IMR-90 (cell line): ENCODE measurements at regions not wholly inside any gene's neighbourhood (a gene's known extent, or its start where the extent isn't known, plus 50 kb on each side); places are given as distances from the start of the nearest gene placed in this dataset.

ENCODE experiments used
- ATAC-seq: fragments of 200-7000 bp; cut with Tn5 transposase; 2 replicates; pipeline ENCODE4 v1.9.1; 2020; ENCODE audit warnings: low read depth, mild to moderate bottlenecking, moderate library complexity
- BruUV-seq: library from RNA; stranded (reverse); fragments of 400-500 nt; replicated peaks from 2 replicates; lab custom pipeline; 2021; lab: Mats Ljungman, UMichigan
- CTCF ChIA-PET: fragments of 300-600 bp; formaldehyde crosslinking; extraction: SDS; loops from one replicate; lab custom pipeline; 2021; ENCODE audit warnings: antibody characterized with exemption; lab: Yijun Ruan, JAX
- POLR2A ChIA-PET: fragments of 300-600 bp; sonication (Branson Sonifier 250); formaldehyde crosslinking; loops from one replicate; lab custom pipeline; 2022; ENCODE audit warnings: antibody characterized with exemption; ENCODE audit not compliant: unreplicated experiment; lab: Charles Lee
- DNase-seq: peaks from one replicate; pipeline ENCODE4 v3.0.0; 2013
- H2AFZ ChIP-seq: replicated peaks from 2 replicates; pipeline ENCODE3; 2013; ENCODE audit warnings: low read length, mild to moderate bottlenecking; ENCODE audit not compliant: poor library complexity
- H2AK5ac ChIP-seq: 2 replicates; pipeline ENCODE4 v1.6.1; 2013; ENCODE audit warnings: low read depth, low read length, inconsistent platforms
- H2AK9ac ChIP-seq: replicated peaks from 2 replicates; pipeline ENCODE3; 2013; ENCODE audit warnings: mild to moderate bottlenecking, low read depth, low read length, moderate library complexity; ENCODE audit not compliant: poor library complexity
- H2BK120ac ChIP-seq: 2 replicates; pipeline ENCODE4 v1.6.1; 2013; ENCODE audit warnings: low read depth, low read length, inconsistent platforms
- H2BK15ac ChIP-seq: 3 replicates; pipeline ENCODE4 v1.6.1; 2013; ENCODE audit warnings: low read depth, low read length, inconsistent platforms
- H2BK20ac ChIP-seq: 2 replicates; pipeline ENCODE4 v1.6.1; 2013; ENCODE audit warnings: low read depth, mild to moderate bottlenecking, inconsistent platforms, low read length, moderate library complexity
- H2BK5ac ChIP-seq: 2 replicates; pipeline ENCODE4 v1.6.1; 2013; ENCODE audit warnings: mild to moderate bottlenecking, low read depth, low read length, inconsistent platforms; ENCODE audit not compliant: poor library complexity, severe bottlenecking
- H3K14ac ChIP-seq: replicated peaks from 2 replicates; pipeline ENCODE4 v1.6.1; 2013; ENCODE audit warnings: low read depth, low read length, inconsistent platforms
- H3K18ac ChIP-seq: 2 replicates; pipeline ENCODE4 v1.6.1; 2013; ENCODE audit warnings: low read depth, low read length, control low read depth
- H3K23ac ChIP-seq: 2 replicates; pipeline ENCODE4 v1.6.1; 2013; ENCODE audit warnings: low read depth, low read length, inconsistent platforms
- H3K27ac ChIP-seq: 2 replicates; pipeline ENCODE4 v1.5.1; 2013; ENCODE audit warnings: mild to moderate bottlenecking, control low read depth, low read length; ENCODE audit not compliant: insufficient read depth
- H3K27me3 ChIP-seq: 2 replicates; pipeline ENCODE4 v1.6.1; 2013; ENCODE audit warnings: low read length; ENCODE audit not compliant: control insufficient read depth, insufficient read depth
- H3K36me3 ChIP-seq: 2 replicates; pipeline ENCODE4 v1.6.1; 2013; ENCODE audit warnings: low read length, mixed read lengths; ENCODE audit not compliant: control insufficient read depth, insufficient read depth
- H3K4ac ChIP-seq: 2 replicates; pipeline ENCODE4 v1.6.1; 2013; ENCODE audit warnings: low read depth, low read length, inconsistent platforms
- H3K4me1 ChIP-seq: 2 replicates; pipeline ENCODE4 v1.6.1; 2013; ENCODE audit warnings: low read length, mixed read lengths; ENCODE audit not compliant: control insufficient read depth, insufficient read depth
- H3K4me2 ChIP-seq: 2 replicates; pipeline ENCODE4 v1.6.1; 2013; ENCODE audit warnings: low read depth, mild to moderate bottlenecking, control low read depth, low read length, moderate library complexity
- H3K4me3 ChIP-seq: 2 replicates; pipeline ENCODE4 v1.5.1; 2013; ENCODE audit warnings: low read depth, mild to moderate bottlenecking, control low read depth, low read length, moderate library complexity; ENCODE audit not compliant: insufficient read depth
- H3K56ac ChIP-seq: 2 replicates; pipeline ENCODE4 v1.6.1; 2013; ENCODE audit warnings: low read length, inconsistent platforms; ENCODE audit not compliant: insufficient read depth; ENCODE audit errors: extremely low read depth
- H3K79me1 ChIP-seq, 2 experiments: 2 replicates each; pipeline ENCODE4 v1.6.1; 2013; ENCODE audit warnings: low read length in 2 of 2, inconsistent platforms in 1 of 2, low read depth in 1 of 2
- H3K9ac ChIP-seq: 2 replicates; pipeline ENCODE4 v1.6.1; 2013; ENCODE audit warnings: low read depth, low read length, control low read depth
- H3K9me1 ChIP-seq: 2 replicates; pipeline ENCODE4 v1.6.1; 2013; ENCODE audit warnings: low read length, inconsistent platforms; ENCODE audit not compliant: insufficient read depth
- H3K9me3 ChIP-seq: 2 replicates; pipeline ENCODE4 v1.6.1; 2013; ENCODE audit warnings: low read length; ENCODE audit not compliant: control insufficient read depth, insufficient read depth
- H4K20me1 ChIP-seq: 2 replicates; pipeline ENCODE4 v1.6.1; 2013; ENCODE audit warnings: low read length, inconsistent platforms; ENCODE audit not compliant: insufficient read depth
- H4K5ac ChIP-seq: 2 replicates; pipeline ENCODE4 v1.6.1; 2013; ENCODE audit warnings: mild to moderate bottlenecking, low read depth, low read length, control low read depth
- H4K8ac ChIP-seq, 2 experiments: 2 replicates each; pipeline ENCODE4 v1.6.1; 2013; ENCODE audit warnings: low read depth in 2 of 2, low read length in 2 of 2, control low read depth in 1 of 2, inconsistent platforms in 1 of 2
- H4K91ac ChIP-seq: 2 replicates; pipeline ENCODE4 v1.6.1; 2013; ENCODE audit warnings: low read depth, low read length, inconsistent platforms; ENCODE audit not compliant: insufficient read depth
- FOS ChIP-seq: fragments of 150-350 bp; IDR thresholded peaks from 2 replicates; pipeline ENCODE4 v1.6.1; 2016; ENCODE audit warnings: low read depth, low read length
- USF2 ChIP-seq: fragments of 150-350 bp; IDR thresholded peaks from 2 replicates; pipeline ENCODE4 v1.6.1; 2017; ENCODE audit warnings: mild to moderate bottlenecking, antibody characterized with exemption, low read length, low read depth
- WGBS, 2 experiments: methylation state at CpG; one replicate each; pipeline versions ENCODE4 v1.1.5 to v1.1.7; 2013; ENCODE audit warnings: missing lambda C conversion rate in 2 of 2; ENCODE audit not compliant: insufficient read length in 1 of 2; ENCODE audit errors: extremely low coverage in 2 of 2; 5-methylcytosine and 5-hydroxymethylcytosine counted together
- dilution Hi-C: fragments of 300-500 bp; cut with HindIII; formaldehyde crosslinking; loops from one replicate; pipeline ENCODE4 v1.14.3; 2018; ENCODE audit warnings: low sequenced_read_pairs; ENCODE audit not compliant: unreplicated experiment
- in situ Hi-C: fragments of 300-500 bp; cut with MboI; formaldehyde crosslinking; loops from 3 replicates; pipeline ENCODE4 v1.14.3; 2019; ENCODE audit warnings: low sequenced_read_pairs, inconsistent platforms, mixed read lengths
- intact Hi-C: fragments of 100-400 bp; cut with micrococcal nuclease; formaldehyde crosslinking; loops from 2 replicates; pipeline ENCODE4 v1.10.0; 2022

- Histone ChIP-seq H3K4me3 (no peak overlapping the region), H3K56ac (peak overlapping the region; percentile 19; the same call in 1 of the 2 replicates), H2BK120ac (peak overlapping the region; percentile 58), H4K20me1 (no peaks in the 10 kb centered on the region), H3K4ac (peak overlapping the region; percentile 65), H4K91ac (peak overlapping the region; percentile 58), H3K9me3 (no peaks in the 10 kb centered on the region), H3K18ac (peak overlapping the region; percentile 47; the same call in 1 of the 2 replicates), H3K27ac (no peak overlapping the region), H2BK15ac (peak overlapping the region; percentile 77; the same call in 2 of the 3 replicates), H3K4me2 (no peak overlapping the region), H4K5ac (peak overlapping the region; percentile 9), H3K36me3 (no peaks in the 10 kb centered on the region), H3K27me3 (no peaks in the 10 kb centered on the region), H2BK20ac (peak overlapping the region; percentile 50), H2AFZ (no peak overlapping the region), H2AK9ac (no peak overlapping the region), H3K14ac (peak overlapping the region; percentile 69), H3K23ac (peak overlapping the region; percentile 6; the same call in 1 of the 2 replicates), H3K4me1 (peaks cover 8% of the 10 kb centered on the region), H3K9ac (no peak overlapping the region), H3K9me1 (peaks cover 5% of the 10 kb centered on the region; the same call in 1 of the 2 replicates), H4K8ac (peak overlapping the region; percentile 44 to 56; a peak in 2 of 4 replicates), H2AK5ac (peak overlapping the region; percentile 86), H2BK5ac (peak overlapping the region; percentile 56), H3K79me1 (no peaks in the 10 kb centered on the region)
- ChIA-PET POLR2A (no interaction called here), CTCF (no interaction called here)
- ATAC-seq = peak; percentile 94
- no CpG with 5 or more reads among the region's 3 CpGs for WGBS, 2 experiments
- DNase-seq = peak; percentile 84
- BruUV-seq = no TSS peak
- dilution Hi-C loops (no loop called here), in situ Hi-C loops (no loop called here), intact Hi-C loops (no loop called here)
- TF ChIP-seq USF2 (no peak), FOS (peak; percentile 30; the same call in 1 of the 2 replicates)
Observed at GRCh38 chr18:68454511-68455228, 260.2 kb downstream of the TMX3 start.
